ENCODE measurements at regions not wholly inside any gene's neighbourhood (a gene's known extent, or its start where the extent isn't known, plus 50 kb on each side); places are given as distances from the start of the nearest gene placed in this dataset.

DNA sequence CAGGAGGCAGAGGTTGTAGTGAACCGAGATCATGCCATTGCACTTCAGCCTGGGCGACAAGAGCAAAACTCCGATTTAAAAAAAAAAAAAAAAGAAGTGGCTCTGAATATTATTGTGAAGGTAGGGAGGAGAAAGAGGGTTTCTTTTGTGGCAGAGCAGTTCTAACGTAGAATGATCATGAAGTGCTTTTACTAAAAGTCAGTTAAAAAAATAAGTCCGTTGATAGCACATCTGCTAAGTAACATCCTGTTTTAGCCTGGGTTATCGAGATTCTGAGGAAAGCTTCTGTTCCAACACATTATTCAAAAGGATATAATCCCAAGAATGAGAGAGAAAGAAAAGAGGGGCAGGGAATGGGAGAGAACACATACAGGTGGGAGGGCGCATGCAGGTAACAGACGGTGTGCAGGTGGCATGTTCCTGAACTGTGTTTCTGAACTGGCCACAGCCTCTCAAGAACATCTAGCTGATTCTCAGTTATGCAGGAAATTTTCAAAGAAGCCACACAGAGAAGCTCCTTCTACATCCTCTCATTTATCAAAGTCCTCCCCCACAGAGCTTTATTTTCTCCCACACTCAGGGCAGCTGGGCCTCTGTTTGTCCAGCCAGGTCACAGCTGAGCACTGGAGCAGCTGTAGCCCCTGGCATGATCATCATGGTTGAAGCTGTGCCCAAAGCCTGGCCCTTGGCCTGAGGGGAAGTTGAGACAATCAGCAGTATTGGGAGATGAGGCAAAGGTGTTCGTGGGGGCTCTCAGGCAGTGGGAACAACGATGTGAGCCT lies 342.3 kb downstream of the ZNF674 start:
- TF ChIP-seq, protein P1, sequence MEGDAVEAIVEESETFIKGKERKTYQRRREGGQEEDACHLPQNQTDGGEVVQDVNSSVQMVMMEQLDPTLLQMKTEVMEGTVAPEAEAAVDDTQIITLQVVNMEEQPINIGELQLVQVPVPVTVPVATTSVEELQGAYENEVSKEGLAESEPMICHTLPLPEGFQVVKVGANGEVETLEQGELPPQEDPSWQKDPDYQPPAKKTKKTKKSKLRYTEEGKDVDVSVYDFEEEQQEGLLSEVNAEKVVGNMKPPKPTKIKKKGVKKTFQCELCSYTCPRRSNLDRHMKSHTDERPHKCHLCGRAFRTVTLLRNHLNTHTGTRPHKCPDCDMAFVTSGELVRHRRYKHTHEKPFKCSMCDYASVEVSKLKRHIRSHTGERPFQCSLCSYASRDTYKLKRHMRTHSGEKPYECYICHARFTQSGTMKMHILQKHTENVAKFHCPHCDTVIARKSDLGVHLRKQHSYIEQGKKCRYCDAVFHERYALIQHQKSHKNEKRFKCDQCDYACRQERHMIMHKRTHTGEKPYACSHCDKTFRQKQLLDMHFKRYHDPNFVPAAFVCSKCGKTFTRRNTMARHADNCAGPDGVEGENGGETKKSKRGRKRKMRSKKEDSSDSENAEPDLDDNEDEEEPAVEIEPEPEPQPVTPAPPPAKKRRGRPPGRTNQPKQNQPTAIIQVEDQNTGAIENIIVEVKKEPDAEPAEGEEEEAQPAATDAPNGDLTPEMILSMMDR (IDR thresholded peaks at IDR 0.05; ENCODE audit: insufficient read depth, low read length), result no peak
- TF ChIP-seq GABPA (IDR thresholded peaks at IDR 0.05; ENCODE audit: low read depth), result no peak
